ENCODE measurements at regions not wholly inside any gene's neighbourhood (a gene's known extent, or its start where the extent isn't known, plus 50 kb on each side); places are given as distances from the start of the nearest gene placed in this dataset.

- H3K23me2 ChIP-seq (ENCODE audit: insufficient read length, low read depth, low read length, poor library complexity, severe bottlenecking) = no peaks in the 10 kb centered on the region
- H3K18ac ChIP-seq (ENCODE audit: insufficient read length, low read depth, low read length) = no peak overlapping the region
- H2BK120ac ChIP-seq (ENCODE audit: low read depth, low read length, poor library complexity, severe bottlenecking) = no peak overlapping the region
- H3K9me3 ChIP-seq (ENCODE audit: control insufficient read depth, low read depth, low read length) = no peaks in the 10 kb centered on the region
- H3K27ac ChIP-seq (ENCODE audit: insufficient read length, low read depth, low read length) = no peak overlapping the region
- no peak overlapping the region for H3K56ac ChIP-seq (ENCODE audit: insufficient read length, low read depth, low read length)
- no peak overlapping the region for H2BK20ac ChIP-seq (ENCODE audit: low read depth, low read length, poor library complexity, severe bottlenecking)
- H2BK12ac ChIP-seq (ENCODE audit: insufficient read length, low read depth, low read length) = no peak overlapping the region
- no peak overlapping the region for H4K5ac ChIP-seq (ENCODE audit: insufficient read length, low read depth, low read length)
- H3K4me3 Mint-ChIP-seq = no peak overlapping the region
- no peak overlapping the region for H3K9ac ChIP-seq (ENCODE audit: extremely low read depth, insufficient read length, low read length)
- H3K4me2 ChIP-seq (ENCODE audit: insufficient read depth, insufficient read length, low read length) = no peak overlapping the region
- H3K27me3 ChIP-seq (ENCODE audit: insufficient read depth, low read length) = no peaks in the 10 kb centered on the region
- no peak overlapping the region for H2BK15ac ChIP-seq (ENCODE audit: low read depth, low read length)
- peaks cover 10 to 11% of the 10 kb centered on the region in 2 experiments; a peak in 4 of 5 replicates for H3K9me3 Mint-ChIP-seq
- no peak overlapping the region for H4K8ac ChIP-seq (replicated peaks; ENCODE audit: insufficient read length, low read depth, low read length)
- peaks cover 14 to 15% of the 10 kb centered on the region in 2 experiments for H3K4me1 Mint-ChIP-seq
- DNase-seq = no peak
- no peak overlapping the region for H3K4ac ChIP-seq (ENCODE audit: low read depth, low read length)
- H3K4me1 ChIP-seq (ENCODE audit: insufficient read depth, low read length) = no peaks in the 10 kb centered on the region
- H4K91ac ChIP-seq (ENCODE audit: insufficient read length, low read depth, low read length) = no peak overlapping the region
- TF ChIP-seq CTCF (conservative IDR thresholded peaks at IDR 0.05) = no peak
- H3K27me3 Mint-ChIP-seq (ENCODE audit: low read depth) = no peaks in the 10 kb centered on the region
- H2AK5ac ChIP-seq (ENCODE audit: insufficient read length, low read length) = no peak overlapping the region
- H2BK5ac ChIP-seq (ENCODE audit: insufficient read length, low read length) = no peak overlapping the region
- H3K27ac Mint-ChIP-seq = no peak overlapping the region
- no peaks in the 10 kb centered on the region for H3K79me1 ChIP-seq (ENCODE audit: insufficient read depth, low read depth, low read length, poor library complexity, severe bottlenecking)
- no peak overlapping the region for H2AFZ ChIP-seq (ENCODE audit: low read length)
- no peak overlapping the region for H3K14ac ChIP-seq (ENCODE audit: insufficient read depth, low read length)
- no peak overlapping the region for H3T11ph ChIP-seq (ENCODE audit: low read length)
- H3K79me2 ChIP-seq (ENCODE audit: insufficient read depth, low read length) = no peaks in the 10 kb centered on the region
- no peaks in the 10 kb centered on the region for H4K20me1 ChIP-seq (ENCODE audit: control insufficient read depth, insufficient read depth, insufficient read length)
- H3K36me3 Mint-ChIP-seq (ENCODE audit: insufficient read depth in 1 of 3, low read depth in 3 of 3) = peaks cover 2 to 6% (median 2%) of the 10 kb centered on the region in 3 experiments; a peak in 5 of 7 replicates
- no peak overlapping the region for H3K23ac ChIP-seq (ENCODE audit: insufficient read length, low read depth, low read length)
Measured at GRCh38 chr1:164223378-164223777, 335.6 kb upstream of the PBX1 start.
